HG02588 (cell line): ENCODE measurements at regions not wholly inside any gene's neighbourhood (a gene's known extent, or its start where the extent isn't known, plus 50 kb on each side); places are given as distances from the start of the nearest gene placed in this dataset.

Experiments used
- ATAC-seq: cut with Tn5 transposase; IDR thresholded peaks from one replicate; pipeline ENCODE4 v1.9.1; 2021; ENCODE audit warnings: mild to moderate bottlenecking, moderate library complexity; ENCODE audit not compliant: unreplicated experiment

GRCh38 chr3:177724020-177724638 is 526.8 kb upstream of the TBL1XR1 start:
- no peak for ATAC-seq

- no peak for ATAC-seq
Measured at GRCh38 chr3:177725165-177725564, 527.9 kb upstream of the TBL1XR1 start.

GRCh38 chr3:177726807-177727206 is 529.5 kb upstream of the TBL1XR1 start:
- no peak for ATAC-seq

GRCh38 chr3:177729956-177730681 is 532.8 kb upstream of the TBL1XR1 start:
- ATAC-seq: no peak

GRCh38 chr3:177730814-177731213 is 533.5 kb upstream of the TBL1XR1 start:
- no peak for ATAC-seq

- ATAC-seq: no peak
Measured at GRCh38 chr3:177731644-177732268, 534.5 kb upstream of the TBL1XR1 start.

GRCh38 chr3:177733233-177733632 is 536.0 kb upstream of the TBL1XR1 start:
- no peak for ATAC-seq

GRCh38 chr3:177733936-177734335 is 536.7 kb upstream of the TBL1XR1 start:
- no peak for ATAC-seq

- ATAC-seq: no peak
Measured at GRCh38 chr3:177735431-177735830, 538.1 kb upstream of the TBL1XR1 start.

- no peak for ATAC-seq
Measured at GRCh38 chr3:177739461-177739860, 542.2 kb upstream of the TBL1XR1 start.

- ATAC-seq: no peak
Measured at GRCh38 chr3:177740254-177740653, 543.0 kb upstream of the TBL1XR1 start.

GRCh38 chr3:177742273-177742672 is 545.0 kb upstream of the TBL1XR1 start:
- peak; percentile 86 for ATAC-seq

GRCh38 chr3:177743173-177743890 is 546.0 kb upstream of the TBL1XR1 start:
- no peak for ATAC-seq

GRCh38 chr3:177744873-177745606 is 547.8 kb upstream of the TBL1XR1 start:
- ATAC-seq: no peak

- no peak for ATAC-seq
Measured at GRCh38 chr3:177745607-177746005, 548.3 kb upstream of the TBL1XR1 start.

- ATAC-seq: no peak
Measured at GRCh38 chr3:177746337-177746933, 549.2 kb upstream of the TBL1XR1 start.

- no peak for ATAC-seq
Measured at GRCh38 chr3:177749836-177750235, 552.6 kb upstream of the TBL1XR1 start.

- ATAC-seq: no peak
Measured at GRCh38 chr3:177750436-177750835, 553.2 kb upstream of the TBL1XR1 start.

GRCh38 chr3:177751770-177752169 is 554.5 kb upstream of the TBL1XR1 start:
- peak; percentile 80 for ATAC-seq

- ATAC-seq: no peak
Measured at GRCh38 chr3:177752831-177753230, 555.5 kb upstream of the TBL1XR1 start.
